ENCODE measurements at regions not wholly inside any gene's neighbourhood (a gene's known extent, or its start where the extent isn't known, plus 50 kb on each side); places are given as distances from the start of the nearest gene placed in this dataset.

- BruUV-seq (replicated peaks): no TSS peak
- no peak overlapping the region for H3K27ac ChIP-seq
- no peaks in the 10 kb centered on the region for H3K27me3 ChIP-seq (ENCODE audit: insufficient read depth, low read depth)
- intact Hi-C loops (cut with micrococcal nuclease; ENCODE audit: unreplicated experiment): loop anchor here (1.0 to 5.0 kb wide), 7 partner anchors 56 to 585 kb away; no protein-coding TSS in a partner anchor
- ChIA-PET CTCF (interaction anchor here (0.7 kb wide), 1 partner anchor 104 kb away, joined by 4 read pairs; no protein-coding TSS in a partner anchor), POLR2A (ENCODE audit: unreplicated experiment) (no interaction called here)
- no peaks in the 10 kb centered on the region for H4K20me1 ChIP-seq (ENCODE audit: insufficient read depth)
- H3K9me3 ChIP-seq (ENCODE audit: insufficient read depth, low read depth): no peaks in the 10 kb centered on the region
- peaks cover 6% of the 10 kb centered on the region; the same call in 1 of the 2 replicates for H3F3A ChIP-seq (ENCODE audit: insufficient read depth, low read depth)
- DNase-seq: no peak
- H3K9me2 ChIP-seq (ENCODE audit: insufficient read depth): no peaks in the 10 kb centered on the region
- H2AFZ ChIP-seq: no peak overlapping the region
- no peak overlapping the region for H3K4me3 ChIP-seq
- H3K4me2 ChIP-seq: peak overlapping the region; percentile 79; the same call in 1 of the 2 replicates
- TF ChIP-seq, protein P1, sequence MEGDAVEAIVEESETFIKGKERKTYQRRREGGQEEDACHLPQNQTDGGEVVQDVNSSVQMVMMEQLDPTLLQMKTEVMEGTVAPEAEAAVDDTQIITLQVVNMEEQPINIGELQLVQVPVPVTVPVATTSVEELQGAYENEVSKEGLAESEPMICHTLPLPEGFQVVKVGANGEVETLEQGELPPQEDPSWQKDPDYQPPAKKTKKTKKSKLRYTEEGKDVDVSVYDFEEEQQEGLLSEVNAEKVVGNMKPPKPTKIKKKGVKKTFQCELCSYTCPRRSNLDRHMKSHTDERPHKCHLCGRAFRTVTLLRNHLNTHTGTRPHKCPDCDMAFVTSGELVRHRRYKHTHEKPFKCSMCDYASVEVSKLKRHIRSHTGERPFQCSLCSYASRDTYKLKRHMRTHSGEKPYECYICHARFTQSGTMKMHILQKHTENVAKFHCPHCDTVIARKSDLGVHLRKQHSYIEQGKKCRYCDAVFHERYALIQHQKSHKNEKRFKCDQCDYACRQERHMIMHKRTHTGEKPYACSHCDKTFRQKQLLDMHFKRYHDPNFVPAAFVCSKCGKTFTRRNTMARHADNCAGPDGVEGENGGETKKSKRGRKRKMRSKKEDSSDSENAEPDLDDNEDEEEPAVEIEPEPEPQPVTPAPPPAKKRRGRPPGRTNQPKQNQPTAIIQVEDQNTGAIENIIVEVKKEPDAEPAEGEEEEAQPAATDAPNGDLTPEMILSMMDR (conservative IDR thresholded peaks at IDR 0.05): no peak
- no peak for TF ChIP-seq EZH2 (IDR thresholded peaks at IDR 0.05; ENCODE audit: low read depth)
- H3K36me3 ChIP-seq (ENCODE audit: low read depth): no peaks in the 10 kb centered on the region
- H3K4me1 ChIP-seq (replicated peaks; ENCODE audit: insufficient read depth): peaks cover 4% of the 10 kb centered on the region
- H3K79me2 ChIP-seq (ENCODE audit: low read depth): no peaks in the 10 kb centered on the region
Measured at GRCh38 chr7:101687791-101688182, 58.7 kb upstream of the MYL10 start.

GRCh38 chr7:101688183-101688831 is 59.2 kb upstream of the MYL10 start:
- peak overlapping the region; percentile 38; the same call in 1 of the 2 replicates for H3K4me3 ChIP-seq
- peak in 1 of 2 experiments; percentile 79 for DNase-seq
- intact Hi-C loops (cut with micrococcal nuclease; ENCODE audit: unreplicated experiment): loop anchor here (1.0 to 5.0 kb wide), 7 partner anchors 55 to 584 kb away; no protein-coding TSS in a partner anchor
- ChIA-PET POLR2A (ENCODE audit: unreplicated experiment) (no interaction called here), CTCF (interaction anchor here (0.7 to 0.8 kb wide), 3 partner anchors 30 to 701 kb away, joined by 4 read pairs; no protein-coding TSS in a partner anchor)
- H3K27me3 ChIP-seq (ENCODE audit: insufficient read depth, low read depth): no peaks in the 10 kb centered on the region
- peak overlapping the region; percentile 48 for H2AFZ ChIP-seq
- H3F3A ChIP-seq (ENCODE audit: insufficient read depth, low read depth): peaks cover 6% of the 10 kb centered on the region; the same call in 1 of the 2 replicates
- no peaks in the 10 kb centered on the region for H3K36me3 ChIP-seq (ENCODE audit: low read depth)
- H3K27ac ChIP-seq: no peak overlapping the region
- TF ChIP-seq, protein P1 (conservative IDR thresholded peaks at IDR 0.05): peak; percentile 96
- no peak for TF ChIP-seq EZH2 (IDR thresholded peaks at IDR 0.05; ENCODE audit: low read depth)
- no peaks in the 10 kb centered on the region for H4K20me1 ChIP-seq (ENCODE audit: insufficient read depth)
- no peaks in the 10 kb centered on the region for H3K79me2 ChIP-seq (ENCODE audit: low read depth)
- H3K9me3 ChIP-seq (ENCODE audit: insufficient read depth, low read depth): no peaks in the 10 kb centered on the region
- peaks cover 4% of the 10 kb centered on the region for H3K4me1 ChIP-seq (replicated peaks; ENCODE audit: insufficient read depth)
- no peaks in the 10 kb centered on the region for H3K9me2 ChIP-seq (ENCODE audit: insufficient read depth)
- BruUV-seq (replicated peaks): no TSS peak
- H3K4me2 ChIP-seq: peak overlapping the region; percentile 79

- no peaks in the 10 kb centered on the region for H3K27me3 ChIP-seq (ENCODE audit: insufficient read depth, low read depth)
- CTCF ChIA-PET: interaction anchor here (0.6 to 0.8 kb wide), 4 partner anchors 31 to 700 kb away, joined by 4 to 7 read pairs (median 4); no protein-coding TSS in a partner anchor
- H3K4me1 ChIP-seq (replicated peaks; ENCODE audit: insufficient read depth): peaks cover 4% of the 10 kb centered on the region
- intact Hi-C loops (cut with micrococcal nuclease; ENCODE audit: unreplicated experiment): loop anchor here (1.0 to 5.0 kb wide), 7 partner anchors 54 to 584 kb away; no protein-coding TSS in a partner anchor
- no peak overlapping the region for H3K27ac ChIP-seq
- no peak for DNase-seq
- no peak for TF ChIP-seq EZH2 (IDR thresholded peaks at IDR 0.05; ENCODE audit: low read depth)
- TF ChIP-seq, protein P1 (conservative IDR thresholded peaks at IDR 0.05): no peak
- BruUV-seq (replicated peaks): no TSS peak
- no peaks in the 10 kb centered on the region for H3K9me3 ChIP-seq (ENCODE audit: insufficient read depth, low read depth)
- no peaks in the 10 kb centered on the region for H3K36me3 ChIP-seq (ENCODE audit: low read depth)
- peak overlapping the region; percentile 79 for H3K4me2 ChIP-seq
- H3K4me3 ChIP-seq: peak overlapping the region; percentile 38; the same call in 1 of the 2 replicates
- no peaks in the 10 kb centered on the region for H3K9me2 ChIP-seq (ENCODE audit: insufficient read depth)
- no peaks in the 10 kb centered on the region for H4K20me1 ChIP-seq (ENCODE audit: insufficient read depth)
- H2AFZ ChIP-seq: peak overlapping the region; percentile 48; the same call in 1 of the 2 replicates
- POLR2A ChIA-PET (ENCODE audit: unreplicated experiment): no interaction called here
- peaks cover 6% of the 10 kb centered on the region; the same call in 1 of the 2 replicates for H3F3A ChIP-seq (ENCODE audit: insufficient read depth, low read depth)
- H3K79me2 ChIP-seq (ENCODE audit: low read depth): no peaks in the 10 kb centered on the region
Measured at GRCh38 chr7:101688995-101689907, 60.2 kb upstream of the MYL10 start.
